Gastrocnemius medialis (tissue), 4 donors: ENCODE measurements at regions not wholly inside any gene's neighbourhood (a gene's known extent, or its start where the extent isn't known, plus 50 kb on each side); places are given as distances from the start of the nearest gene placed in this dataset.
"Not testable (repeated sequence)": the region's sequence is repeated elsewhere in the genome, so short reads cannot be mapped to it uniquely, and the experiment has no call there.

Experiments used
- ATAC-seq, 2 donors: fragments of 150-250 bp; one replicate each; pipeline ENCODE4 v1.9.1; 2016
- DNase-seq, 2 donors: peaks; one replicate each; pipeline ENCODE4 v3.0.0-alpha.2; 2019
- H3K27ac ChIP-seq, 4 donors: fragments of 200-600 bp; sonication (generic); 1 replicate in 1 of 4; 2 replicates in 3 of 4; pipeline ENCODE4 v1.5.1; 2016 to 2018; ENCODE audit warnings: mild to moderate bottlenecking in 2 of 4, moderate library complexity in 1 of 4
- H3K27me3 ChIP-seq, 3 donors: fragments of 200-600 bp; sonication (generic) in 2 of 3; 1 replicate in 1 of 3; 2 replicates in 2 of 3; pipeline versions ENCODE4 v1.5.1 to v1.6.0; 2016 to 2019; ENCODE audit warnings: mild to moderate bottlenecking in 1 of 3, moderate library complexity in 1 of 3
- H3K36me3 ChIP-seq, 2 donors: fragments of 200-600 bp; sonication (generic) in 1 of 2; one replicate each; pipeline ENCODE4 v1.5.1; 2017 to 2018
- H3K4me1 ChIP-seq, 2 donors: fragments of 200-600 bp; sonication (generic) in 1 of 2; one replicate each; pipeline ENCODE4 v1.5.1; 2016 to 2017; ENCODE audit warnings: mild to moderate bottlenecking in 2 of 2
- H3K4me3 ChIP-seq, 4 donors: fragments of 200-600 bp; sonication (generic) in 3 of 4; 1 replicate in 1 of 4; 2 replicates in 3 of 4; pipeline ENCODE4 v1.5.1; 2016 to 2019; ENCODE audit warnings: mild to moderate bottlenecking in 2 of 4
- H3K9me3 ChIP-seq, 3 donors: fragments of 200-600 bp; sonication (generic) in 2 of 3; 1 replicate in 1 of 3; 2 replicates in 2 of 3; pipeline ENCODE4 v1.5.1; 2016 to 2019
- POLR2A ChIP-seq, 2 donors: fragments of 450-650 bp; IDR thresholded peaks; one replicate each; pipeline ENCODE4 v1.6.1; 2017; ENCODE audit warnings: antibody characterized with exemption in 2 of 2, mild to moderate bottlenecking in 2 of 2, moderate library complexity in 2 of 2
- in situ Hi-C, 4 donors: fragments of 200-750 bp; cut with MboI; loops; one replicate each; pipeline versions ENCODE4 v1.15.0 to v1.8.0; 2017; ENCODE audit warnings: low sequenced_read_pairs in 4 of 4
- intact Hi-C: fragments of 100-400 bp; cut with DNase I; formaldehyde crosslinking; loops from one replicate; pipeline ENCODE4 v1.15.1; 2023; ENCODE audit warnings: low total_unique reads
- TF ChIP-seq, protein P1 (sequence below), 5 experiments: fragments of 450-650 bp in 3 of 5; fragments of 200-600 bp in 2 of 5; sonication (generic) in 2 of 5; IDR thresholded peaks in 4 of 5; conservative IDR thresholded peaks in 1 of 5; 1 replicate in 4 of 5; 2 replicates in 1 of 5; pipeline ENCODE4 v1.5.1; 2016 to 2019; ENCODE audit warnings: antibody characterized with exemption in 5 of 5, mild to moderate bottlenecking in 3 of 5, moderate library complexity in 3 of 5

DNA sequence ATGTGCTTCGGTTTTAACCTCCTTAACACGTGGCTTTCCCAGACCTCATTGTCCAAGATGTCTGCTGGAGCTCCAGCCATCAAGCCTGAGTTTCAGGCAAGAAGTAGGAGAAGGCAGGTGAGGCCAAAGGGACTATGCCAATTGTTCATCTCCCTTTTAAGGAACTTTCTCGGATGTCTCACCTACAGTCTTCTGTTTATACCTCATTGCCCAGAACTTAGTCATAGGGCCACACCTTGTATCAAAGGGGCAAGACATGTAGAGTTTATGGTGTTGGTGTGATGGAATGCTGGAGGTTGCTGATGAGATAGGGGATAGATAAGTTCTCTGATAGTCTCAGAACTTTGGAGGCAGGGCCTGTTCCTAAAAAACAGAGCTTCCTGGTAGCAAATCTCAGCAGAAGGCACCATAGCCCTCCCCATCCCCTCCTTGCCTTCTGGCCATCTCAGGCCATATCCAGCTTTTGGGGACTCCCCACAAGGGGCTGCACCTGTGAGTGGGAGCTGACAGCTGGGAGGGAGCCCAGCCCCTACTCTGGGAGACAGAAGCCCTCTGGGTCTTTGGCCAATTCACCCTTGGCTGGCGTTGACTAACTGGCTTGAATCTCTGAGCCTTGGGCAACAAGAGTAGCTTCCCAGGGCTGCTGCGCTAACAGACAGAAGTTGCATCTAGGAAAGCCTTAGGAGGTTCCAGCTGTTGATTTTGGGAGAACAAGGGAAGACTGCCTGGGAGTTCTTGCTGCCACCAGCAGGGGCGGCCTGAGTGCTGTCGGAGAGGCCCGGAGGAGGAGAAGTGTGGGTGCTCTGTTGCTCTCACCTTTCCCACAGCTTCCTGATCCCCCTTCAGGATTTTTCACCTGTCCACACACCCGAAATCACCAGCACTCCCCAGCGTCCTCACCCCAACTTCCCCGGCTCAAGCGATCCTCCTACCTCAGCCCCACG lies 149.8 kb upstream of the THY1 start:
- Histone ChIP-seq H3K27ac (no peak overlapping the region), H3K4me3 (no peak overlapping the region), H3K27me3 (no peaks in the 10 kb centered on the region), H3K36me3 (no peaks in the 10 kb centered on the region), H3K9me3 (no peaks in the 10 kb centered on the region), H3K4me1 (peaks cover 10 to 11% of the 10 kb centered on the region in 2 donors)
- ATAC-seq (no peak), DNase-seq (no peak)
- intact Hi-C loops = no loop called here
- no peak for TF ChIP-seq POLR2A (IDR thresholded peaks at IDR 0.05)
- TF ChIP-seq, protein P1, sequence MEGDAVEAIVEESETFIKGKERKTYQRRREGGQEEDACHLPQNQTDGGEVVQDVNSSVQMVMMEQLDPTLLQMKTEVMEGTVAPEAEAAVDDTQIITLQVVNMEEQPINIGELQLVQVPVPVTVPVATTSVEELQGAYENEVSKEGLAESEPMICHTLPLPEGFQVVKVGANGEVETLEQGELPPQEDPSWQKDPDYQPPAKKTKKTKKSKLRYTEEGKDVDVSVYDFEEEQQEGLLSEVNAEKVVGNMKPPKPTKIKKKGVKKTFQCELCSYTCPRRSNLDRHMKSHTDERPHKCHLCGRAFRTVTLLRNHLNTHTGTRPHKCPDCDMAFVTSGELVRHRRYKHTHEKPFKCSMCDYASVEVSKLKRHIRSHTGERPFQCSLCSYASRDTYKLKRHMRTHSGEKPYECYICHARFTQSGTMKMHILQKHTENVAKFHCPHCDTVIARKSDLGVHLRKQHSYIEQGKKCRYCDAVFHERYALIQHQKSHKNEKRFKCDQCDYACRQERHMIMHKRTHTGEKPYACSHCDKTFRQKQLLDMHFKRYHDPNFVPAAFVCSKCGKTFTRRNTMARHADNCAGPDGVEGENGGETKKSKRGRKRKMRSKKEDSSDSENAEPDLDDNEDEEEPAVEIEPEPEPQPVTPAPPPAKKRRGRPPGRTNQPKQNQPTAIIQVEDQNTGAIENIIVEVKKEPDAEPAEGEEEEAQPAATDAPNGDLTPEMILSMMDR (IDR thresholded peaks at IDR 0.05 in 4 of 5, conservative IDR thresholded peaks at IDR 0.05 in 1 of 5) = no peak
- in situ Hi-C loops = no loop called here

DNA sequence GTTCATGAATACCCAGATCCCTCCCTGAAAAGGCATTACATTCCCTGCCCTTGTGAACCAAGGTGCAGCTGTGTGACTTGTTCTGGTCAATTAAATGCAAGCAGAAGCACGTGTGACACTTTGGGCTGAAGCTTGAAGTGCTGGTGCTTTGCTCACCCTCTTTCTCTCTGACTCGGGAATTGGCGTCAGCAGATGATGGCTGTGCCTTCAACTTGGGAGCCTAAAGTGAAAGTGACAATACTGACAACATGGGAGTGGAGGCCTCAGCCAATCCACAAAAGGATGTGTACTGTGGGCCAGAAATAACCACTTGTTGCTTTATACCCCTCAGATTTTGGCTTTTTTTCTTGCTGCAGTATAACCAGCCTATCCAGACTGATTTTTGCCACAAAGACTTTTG lies 148.3 kb upstream of the THY1 start:
- TF ChIP-seq, protein P1 (IDR thresholded peaks at IDR 0.05 in 4 of 5, conservative IDR thresholded peaks at IDR 0.05 in 1 of 5) = no peak
- TF ChIP-seq POLR2A (IDR thresholded peaks at IDR 0.05) = no peak
- no peak for DNase-seq
- intact Hi-C loops = no loop called here
- no peaks in the 10 kb centered on the region for H3K9me3 ChIP-seq
- ATAC-seq = no peak
- in situ Hi-C loops = no loop called here
- H3K27ac ChIP-seq = no peak overlapping the region
- H3K36me3 ChIP-seq = no peaks in the 10 kb centered on the region
- H3K4me3 ChIP-seq = no peak overlapping the region
- no peaks in the 10 kb centered on the region for H3K27me3 ChIP-seq
- H3K4me1 ChIP-seq = peaks cover 10 to 12% of the 10 kb centered on the region in 2 donors

DNA sequence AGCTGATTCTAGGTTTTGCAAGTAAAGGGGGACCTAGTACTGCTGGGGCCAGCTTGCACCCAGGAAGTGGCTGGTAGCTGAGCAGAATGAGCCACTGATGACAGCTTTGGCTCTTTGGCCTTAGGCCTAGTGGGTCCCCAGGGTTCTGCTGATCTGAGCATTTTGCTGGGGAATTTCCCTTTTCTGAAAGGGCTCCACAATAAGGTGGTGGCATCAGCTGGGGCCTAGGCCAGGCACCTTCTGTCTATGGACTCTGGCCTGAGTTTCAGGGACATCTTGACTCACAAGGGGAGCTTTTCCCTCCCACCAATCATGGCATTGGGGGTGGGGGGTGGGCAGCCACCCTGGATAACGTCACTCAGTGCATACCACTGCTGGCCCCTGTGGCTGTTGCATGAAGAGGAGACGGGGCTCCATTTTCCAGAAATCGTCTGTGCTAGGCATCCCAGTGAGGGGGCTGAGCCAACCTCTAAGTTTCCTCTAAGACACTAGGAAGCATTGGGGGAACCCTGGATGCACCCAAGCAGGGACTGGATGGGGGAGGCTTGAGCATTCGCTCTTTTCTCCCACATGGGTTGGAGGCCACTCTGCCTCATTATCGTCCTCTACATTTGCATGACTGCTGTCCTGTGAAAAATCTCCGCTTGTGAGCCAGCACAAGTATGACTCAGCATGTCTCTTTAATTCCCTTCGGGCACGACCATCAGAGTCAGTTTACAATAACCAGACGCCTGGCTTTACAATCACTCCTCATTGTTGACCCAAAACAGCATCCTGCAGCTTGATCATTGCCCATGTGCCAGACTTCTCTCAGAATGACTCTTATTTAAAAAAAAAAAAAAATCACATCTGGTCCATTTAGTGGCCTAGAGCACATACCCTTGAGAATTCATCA lies 145.0 kb upstream of the THY1 start:
- intact Hi-C loops = no loop called here
- in situ Hi-C loops = no loop called here
- ATAC-seq = peak in 1 of 2 donors; percentile 60
- H3K4me3 ChIP-seq = no peak overlapping the region
- no peaks in the 10 kb centered on the region for H3K9me3 ChIP-seq
- peaks cover 10 to 12% of the 10 kb centered on the region in 2 donors for H3K4me1 ChIP-seq
- no peaks in the 10 kb centered on the region for H3K36me3 ChIP-seq
- no peak overlapping the region for H3K27ac ChIP-seq
- no peaks in the 10 kb centered on the region for H3K27me3 ChIP-seq
- no peak for DNase-seq
- no peak for TF ChIP-seq POLR2A (IDR thresholded peaks at IDR 0.05)
- TF ChIP-seq, protein P1 (IDR thresholded peaks at IDR 0.05 in 4 of 5, conservative IDR thresholded peaks at IDR 0.05 in 1 of 5) = no peak

DNA sequence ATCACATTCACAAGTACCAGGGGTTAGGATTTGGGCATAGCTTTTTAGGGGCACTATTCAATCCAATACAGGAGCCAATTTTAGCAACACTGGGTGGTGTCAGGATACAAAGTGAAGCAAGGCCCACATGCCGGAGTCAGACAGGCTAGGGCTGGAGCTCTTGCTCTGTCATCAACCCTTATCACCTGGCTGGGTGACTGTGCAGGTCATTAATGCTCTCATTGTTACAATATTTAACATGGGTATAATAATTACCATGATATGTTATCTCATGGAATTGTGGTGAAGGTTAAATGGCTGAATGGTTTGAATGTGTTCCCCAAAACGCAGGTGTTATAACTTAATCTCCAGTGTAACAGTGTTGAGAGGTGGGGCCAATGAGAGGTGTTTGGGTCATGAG lies 143.3 kb upstream of the THY1 start:
- DNase-seq (no peak), ATAC-seq (peak in 1 of 2 donors; percentile 33)
- H3K4me3 ChIP-seq = no peak overlapping the region
- no peaks in the 10 kb centered on the region for H3K9me3 ChIP-seq
- H3K27ac ChIP-seq = no peak overlapping the region
- H3K27me3 ChIP-seq = no peaks in the 10 kb centered on the region
- no peaks in the 10 kb centered on the region for H3K36me3 ChIP-seq
- H3K4me1 ChIP-seq = peaks cover 10 to 12% of the 10 kb centered on the region in 2 donors
- in situ Hi-C loops (no loop called here), intact Hi-C loops (no loop called here)
- TF ChIP-seq, protein P1 (IDR thresholded peaks at IDR 0.05 in 4 of 5, conservative IDR thresholded peaks at IDR 0.05 in 1 of 5) = no peak
- no peak for TF ChIP-seq POLR2A (IDR thresholded peaks at IDR 0.05)

DNA sequence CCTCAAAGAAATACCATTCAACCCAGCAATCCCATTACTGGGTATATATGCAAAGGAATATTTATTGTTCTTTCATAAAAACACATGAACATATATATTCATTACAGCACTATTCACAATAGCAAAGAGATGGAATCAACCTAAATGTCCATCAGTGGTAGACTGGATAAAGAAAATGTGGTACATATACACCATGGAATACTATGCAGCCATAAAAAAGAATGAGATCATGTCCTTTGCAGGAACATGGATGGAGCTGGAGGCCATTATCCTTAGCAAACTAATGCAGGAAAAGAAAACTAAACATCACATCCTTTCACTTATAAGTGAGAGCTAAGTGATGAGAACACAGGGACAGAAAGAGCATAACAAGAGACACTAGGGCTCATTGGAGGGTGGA lies 142.7 kb upstream of the THY1 start:
- in situ Hi-C loops, DNase-seq, H3K4me3 ChIP-seq, ATAC-seq, H3K27ac ChIP-seq, H3K27me3 ChIP-seq, intact Hi-C loops, H3K36me3 ChIP-seq, H3K9me3 ChIP-seq: not testable (repeated sequence)
- peaks cover 10 to 12% of the 10 kb centered on the region in 2 donors for H3K4me1 ChIP-seq
